ENCODE measurements at regions not wholly inside any gene's neighbourhood (a gene's known extent, or its start where the extent isn't known, plus 50 kb on each side); places are given as distances from the start of the nearest gene placed in this dataset.

- H3K27ac ChIP-seq (ENCODE audit: low read depth in 1 of 2, low read length in 2 of 2), result no peak overlapping the region
- no peaks in the 10 kb centered on the region for H3K9me3 ChIP-seq (replicated peaks in 1 of 2; ENCODE audit: control insufficient read depth in 1 of 2, insufficient read depth in 1 of 2, low read length in 2 of 2)
- no peaks in the 10 kb centered on the region for H3K79me2 ChIP-seq (ENCODE audit: insufficient read depth, low read length)
- H3K4me3 Mint-ChIP-seq, result no peak overlapping the region
- intact Hi-C loops (cut with micrococcal nuclease), result no loop called here
- peaks cover 2 to 6% (median 3%) of the 10 kb centered on the region in 3 donors for H3K27me3 Mint-ChIP-seq (ENCODE audit: low read depth in 3 of 3)
- H3K27me3 ChIP-seq (ENCODE audit: control insufficient read depth in 2 of 2, insufficient read depth in 2 of 2, low read length in 2 of 2), result no peaks in the 10 kb centered on the region
- H3K27ac Mint-ChIP-seq, result peak overlapping the region in 1 of 7 donors; percentile 34
- H3K36me3 ChIP-seq (replicated peaks in 1 of 2; ENCODE audit: control insufficient read depth in 1 of 2, insufficient read depth in 2 of 2, low read length in 2 of 2), result no peaks in the 10 kb centered on the region
- no peak overlapping the region for H3K4me3 ChIP-seq (replicated peaks in 1 of 3; ENCODE audit: low read depth in 2 of 3, low read length in 3 of 3)
- peaks cover 4% of the 10 kb centered on the region in 2 donors for H3K4me1 ChIP-seq (ENCODE audit: control insufficient read depth in 1 of 2, insufficient read depth in 2 of 2, low read length in 2 of 2)
- no peaks in the 10 kb centered on the region for H3K36me3 Mint-ChIP-seq
- H3K4me1 Mint-ChIP-seq, result peaks cover 14% of the 10 kb centered on the region
- TF ChIP-seq, protein P1, sequence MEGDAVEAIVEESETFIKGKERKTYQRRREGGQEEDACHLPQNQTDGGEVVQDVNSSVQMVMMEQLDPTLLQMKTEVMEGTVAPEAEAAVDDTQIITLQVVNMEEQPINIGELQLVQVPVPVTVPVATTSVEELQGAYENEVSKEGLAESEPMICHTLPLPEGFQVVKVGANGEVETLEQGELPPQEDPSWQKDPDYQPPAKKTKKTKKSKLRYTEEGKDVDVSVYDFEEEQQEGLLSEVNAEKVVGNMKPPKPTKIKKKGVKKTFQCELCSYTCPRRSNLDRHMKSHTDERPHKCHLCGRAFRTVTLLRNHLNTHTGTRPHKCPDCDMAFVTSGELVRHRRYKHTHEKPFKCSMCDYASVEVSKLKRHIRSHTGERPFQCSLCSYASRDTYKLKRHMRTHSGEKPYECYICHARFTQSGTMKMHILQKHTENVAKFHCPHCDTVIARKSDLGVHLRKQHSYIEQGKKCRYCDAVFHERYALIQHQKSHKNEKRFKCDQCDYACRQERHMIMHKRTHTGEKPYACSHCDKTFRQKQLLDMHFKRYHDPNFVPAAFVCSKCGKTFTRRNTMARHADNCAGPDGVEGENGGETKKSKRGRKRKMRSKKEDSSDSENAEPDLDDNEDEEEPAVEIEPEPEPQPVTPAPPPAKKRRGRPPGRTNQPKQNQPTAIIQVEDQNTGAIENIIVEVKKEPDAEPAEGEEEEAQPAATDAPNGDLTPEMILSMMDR (IDR thresholded peaks at IDR 0.05), result no peak
- no peak for DNase-seq
- H4K20me1 ChIP-seq (ENCODE audit: insufficient read depth, low read length), result no peaks in the 10 kb centered on the region
- H3K4me2 ChIP-seq (replicated peaks; ENCODE audit: extremely low read depth, low read length, poor library complexity, severe bottlenecking), result no peak overlapping the region
- WGBS (ENCODE audit: insufficient coverage), result no CpG with 5 or more reads among the region's 1 CpG
- H2AFZ ChIP-seq (ENCODE audit: insufficient read depth, low read depth, low read length, poor library complexity, severe bottlenecking), result no peak overlapping the region
- no peaks in the 10 kb centered on the region for H3K9me3 Mint-ChIP-seq
- no peak overlapping the region for H3K9ac ChIP-seq (ENCODE audit: insufficient read depth, low read length, poor library complexity, severe bottlenecking)
These were observed 50.9 kb upstream of the MITF start for GRCh38 chr3:69688400-69688799.

- H3K36me3 ChIP-seq (replicated peaks in 1 of 2; ENCODE audit: control insufficient read depth in 1 of 2, insufficient read depth in 2 of 2, low read length in 2 of 2), result no peaks in the 10 kb centered on the region
- no peak overlapping the region for H3K27ac Mint-ChIP-seq
- intact Hi-C loops (cut with micrococcal nuclease), result no loop called here
- H3K79me2 ChIP-seq (ENCODE audit: insufficient read depth, low read length), result no peaks in the 10 kb centered on the region
- TF ChIP-seq, protein P1 (IDR thresholded peaks at IDR 0.05), result no peak
- no peak overlapping the region for H3K4me3 ChIP-seq (replicated peaks in 1 of 3; ENCODE audit: low read depth in 2 of 3, low read length in 3 of 3)
- no peak overlapping the region for H3K4me3 Mint-ChIP-seq
- H3K9ac ChIP-seq (ENCODE audit: insufficient read depth, low read length, poor library complexity, severe bottlenecking), result no peak overlapping the region
- no peaks in the 10 kb centered on the region for H3K9me3 ChIP-seq (replicated peaks in 1 of 2; ENCODE audit: control insufficient read depth in 1 of 2, insufficient read depth in 1 of 2, low read length in 2 of 2)
- H3K4me1 ChIP-seq (ENCODE audit: control insufficient read depth in 1 of 2, insufficient read depth in 2 of 2, low read length in 2 of 2), result peaks cover 4% of the 10 kb centered on the region in 2 donors
- no peaks in the 10 kb centered on the region for H3K36me3 Mint-ChIP-seq
- H3K4me1 Mint-ChIP-seq, result peaks cover 10% of the 10 kb centered on the region
- peaks cover 2 to 6% (median 3%) of the 10 kb centered on the region in 3 donors for H3K27me3 Mint-ChIP-seq (ENCODE audit: low read depth in 3 of 3)
- WGBS (ENCODE audit: insufficient coverage), result 90% methylated on average over 5 of the region's 5 CpGs
- no peaks in the 10 kb centered on the region for H3K27me3 ChIP-seq (ENCODE audit: control insufficient read depth in 2 of 2, insufficient read depth in 2 of 2, low read length in 2 of 2)
- peak in 1 of 3 donors; percentile 6 for DNase-seq
- no peak overlapping the region for H3K27ac ChIP-seq (ENCODE audit: low read depth in 1 of 2, low read length in 2 of 2)
- no peak overlapping the region for H3K4me2 ChIP-seq (replicated peaks; ENCODE audit: extremely low read depth, low read length, poor library complexity, severe bottlenecking)
- no peaks in the 10 kb centered on the region for H4K20me1 ChIP-seq (ENCODE audit: insufficient read depth, low read length)
- H3K9me3 Mint-ChIP-seq, result no peaks in the 10 kb centered on the region
- H2AFZ ChIP-seq (ENCODE audit: insufficient read depth, low read depth, low read length, poor library complexity, severe bottlenecking), result no peak overlapping the region
These were observed 51.6 kb upstream of the MITF start for GRCh38 chr3:69687641-69688040.

All from CD14-positive monocyte (primary cell).